T-helper 2 cell (primary cell): ENCODE measurements at regions not wholly inside any gene's neighbourhood (a gene's known extent, or its start where the extent isn't known, plus 50 kb on each side); places are given as distances from the start of the nearest gene placed in this dataset.
"Not testable (repeated sequence)": the region's sequence is repeated elsewhere in the genome, so short reads cannot be mapped to it uniquely, and the experiment has no call there.

Experiments used
- DNase-seq, 5 experiments: peaks; one replicate each; pipeline versions ENCODE4 v3.0.0 to v3.0.0-alpha.2; 2012 to 2022

- no peak for DNase-seq
Measured at GRCh38 chr7:41420421-41420820, 282.5 kb downstream of the INHBA start.

- DNase-seq: no peak
Measured at GRCh38 chr7:41418337-41418736, 284.6 kb downstream of the INHBA start.

- no peak for DNase-seq
Measured at GRCh38 chr7:41416208-41416595, 286.7 kb downstream of the INHBA start.

DNA sequence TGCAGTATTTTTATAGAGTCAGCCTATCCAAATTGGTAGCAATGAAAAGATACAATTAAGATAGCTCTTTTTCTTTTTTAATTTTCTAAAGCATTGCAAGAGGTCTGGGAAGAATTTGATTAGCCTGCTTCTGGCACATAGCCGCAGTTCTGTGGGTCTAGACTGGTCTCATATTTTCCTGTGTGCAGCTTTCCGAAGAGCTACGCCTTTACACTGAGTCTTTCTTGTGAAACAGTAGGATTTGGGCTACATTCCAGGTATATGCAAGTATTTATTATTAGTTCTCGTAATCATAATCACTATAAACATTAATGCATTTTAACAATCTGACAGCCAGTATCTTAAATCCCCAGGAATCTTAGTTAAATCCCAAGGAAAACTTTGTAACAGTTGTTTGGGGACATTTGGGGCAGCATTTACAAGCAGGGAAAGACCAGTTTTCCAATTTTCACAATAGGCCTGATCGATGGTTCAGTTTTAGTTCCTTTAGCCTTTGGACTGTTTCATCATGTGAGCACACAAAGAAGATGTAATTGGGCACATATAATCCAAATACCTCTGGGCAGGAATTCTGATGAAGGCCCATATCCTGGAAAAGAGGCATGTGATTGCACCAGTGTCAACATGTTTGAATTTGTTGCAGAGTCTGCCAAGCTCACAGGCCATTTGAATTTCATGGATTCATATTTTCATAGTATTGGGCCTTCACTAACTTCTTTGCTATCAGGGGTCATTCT, 287.3 kb downstream of the INHBA start:
- DNase-seq: no peak

- no peak for DNase-seq
Measured at GRCh38 chr7:41415051-41415450, 287.8 kb downstream of the INHBA start.

DNA sequence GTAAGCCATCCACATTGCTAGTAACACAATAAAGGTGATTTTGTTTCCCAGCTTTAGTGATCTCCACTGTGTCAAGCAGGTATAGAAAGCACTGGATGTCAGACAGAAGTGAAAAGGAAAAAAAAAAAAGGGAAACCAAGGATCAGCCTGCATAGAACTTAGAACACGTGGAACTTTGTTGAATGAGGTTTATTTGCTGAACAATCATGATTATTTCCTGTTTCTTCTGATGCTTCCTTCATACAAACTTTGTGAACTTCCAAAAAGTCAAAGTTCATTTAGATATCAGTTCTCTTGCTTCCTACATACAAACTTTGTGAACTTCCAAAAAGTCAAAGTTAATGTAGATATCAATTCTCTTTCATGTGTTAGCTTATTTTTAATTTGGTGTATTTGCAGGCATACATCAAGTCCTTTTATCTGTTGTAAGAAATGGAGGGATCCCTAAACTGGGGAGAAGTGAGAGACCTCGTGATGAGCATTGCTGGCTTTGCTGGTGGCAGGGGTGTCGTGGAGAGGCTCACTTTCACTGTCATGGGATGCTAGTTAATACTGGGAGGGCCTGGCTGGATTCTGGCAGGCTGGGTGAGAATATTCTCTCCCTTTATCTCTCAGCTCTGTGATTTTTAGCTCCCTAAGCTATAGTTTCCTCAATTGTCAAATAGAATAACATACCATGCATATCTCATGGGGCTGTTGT, 298.4 kb downstream of the INHBA start:
- DNase-seq: no peak

DNA sequence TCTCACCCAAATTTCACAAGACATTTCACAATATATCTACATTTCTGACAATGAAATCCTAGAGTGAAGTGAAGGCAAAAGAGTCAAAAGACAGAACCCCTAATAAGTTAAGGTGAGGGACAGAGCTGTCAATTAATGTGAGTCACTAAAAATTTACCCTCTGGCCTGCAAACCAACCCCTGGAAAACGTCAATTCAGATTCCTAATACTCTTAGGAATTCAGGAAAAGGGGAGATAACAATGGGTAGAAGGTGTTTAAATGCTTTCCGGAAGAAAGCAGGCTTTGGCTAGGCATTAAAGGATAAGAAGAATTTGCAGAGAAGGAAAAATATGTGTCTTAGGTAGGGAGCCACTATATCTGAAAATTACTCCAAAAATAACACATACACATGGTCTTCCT, 299.6 kb downstream of the INHBA start:
- DNase-seq: no peak

DNA sequence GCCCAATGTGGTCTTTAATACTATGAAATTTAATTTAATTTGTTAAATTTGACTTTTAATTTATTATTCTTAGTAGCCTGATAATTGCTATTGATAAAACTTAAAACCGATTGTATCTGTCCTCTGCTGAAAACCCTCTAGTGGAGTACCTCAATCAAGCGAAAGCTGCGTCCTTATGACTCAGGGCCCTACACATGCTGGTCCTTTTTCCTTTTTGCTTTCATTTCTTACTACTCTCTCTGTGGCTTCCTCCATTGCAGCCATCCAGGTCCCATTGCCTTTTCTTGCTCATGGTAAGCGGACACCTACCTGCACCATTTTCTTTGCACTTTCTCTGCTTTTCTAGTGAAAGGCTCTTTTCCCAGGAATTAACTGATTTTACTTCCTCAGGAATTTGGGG, 301.1 kb downstream of the INHBA start:
- DNase-seq: no peak

GRCh38 chr7:41399171-41399570, 303.7 kb downstream of the INHBA start:
- no peak for DNase-seq

GRCh38 chr7:41391818-41392217, 311.1 kb downstream of the INHBA start:
- DNase-seq: no peak

GRCh38 chr7:41388933-41389332, 314.0 kb downstream of the INHBA start:
- not testable (repeated sequence) for DNase-seq

- no peak for DNase-seq
Measured at GRCh38 chr7:41385996-41386395, 316.9 kb downstream of the INHBA start.

DNA sequence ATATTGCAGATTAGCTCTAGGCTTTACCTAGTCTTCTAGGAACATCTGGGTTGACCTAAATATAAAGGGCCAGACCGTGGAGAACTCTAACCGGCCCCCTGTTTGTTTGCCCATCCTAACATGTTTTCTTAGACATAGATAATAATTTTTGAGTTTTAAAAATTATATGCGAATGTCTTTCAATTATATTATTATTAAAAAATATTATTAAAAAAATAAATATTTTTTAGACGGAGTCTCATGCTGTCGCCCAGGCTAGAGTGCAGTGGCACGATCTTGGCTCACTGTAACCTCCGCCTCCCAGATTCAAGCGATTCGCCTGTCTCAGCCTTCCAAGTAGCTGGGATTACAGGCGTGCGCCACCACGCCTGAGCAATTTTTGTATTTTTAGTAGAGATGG, 318.5 kb downstream of the INHBA start:
- no peak for DNase-seq

- DNase-seq: no peak
Measured at GRCh38 chr7:41383596-41383995, 319.3 kb downstream of the INHBA start.

- DNase-seq: no peak
Measured at GRCh38 chr7:41378156-41378555, 324.7 kb downstream of the INHBA start.

- no peak for DNase-seq
Measured at GRCh38 chr7:41375582-41375981, 327.3 kb downstream of the INHBA start.

DNA sequence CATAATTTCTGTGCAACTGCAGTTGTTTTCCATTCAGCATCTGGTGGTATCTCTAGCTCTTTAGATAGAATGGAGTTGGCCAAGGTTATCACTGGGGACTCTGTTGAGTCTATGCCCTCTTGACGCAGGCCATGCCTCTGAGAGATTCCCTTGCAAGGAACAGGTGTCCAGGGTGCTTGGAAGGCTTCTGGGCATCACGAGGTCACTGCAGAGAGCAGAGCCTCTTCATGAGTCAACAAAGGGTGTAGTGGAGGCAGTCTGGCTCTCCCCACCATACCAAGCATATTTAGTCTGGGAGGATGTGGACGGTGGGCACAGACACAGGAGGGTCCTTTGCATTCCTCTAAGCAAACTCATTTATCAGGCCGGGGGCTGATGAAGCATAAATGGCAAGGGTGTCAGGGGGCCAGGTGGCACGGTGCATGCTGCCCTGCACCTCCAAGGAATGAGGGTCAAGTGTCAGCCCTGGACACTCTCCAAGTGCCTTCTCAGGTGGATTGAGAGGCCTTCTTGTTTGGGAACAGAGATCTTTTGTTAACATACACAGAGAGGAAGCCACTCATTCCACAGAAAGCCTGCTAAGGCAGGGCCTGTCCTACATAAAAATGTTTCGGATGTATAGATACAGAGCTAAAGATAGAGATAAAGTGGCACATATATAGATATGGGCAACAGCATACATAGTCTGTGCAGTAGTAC, 328.6 kb downstream of the INHBA start:
- no peak for DNase-seq

DNA sequence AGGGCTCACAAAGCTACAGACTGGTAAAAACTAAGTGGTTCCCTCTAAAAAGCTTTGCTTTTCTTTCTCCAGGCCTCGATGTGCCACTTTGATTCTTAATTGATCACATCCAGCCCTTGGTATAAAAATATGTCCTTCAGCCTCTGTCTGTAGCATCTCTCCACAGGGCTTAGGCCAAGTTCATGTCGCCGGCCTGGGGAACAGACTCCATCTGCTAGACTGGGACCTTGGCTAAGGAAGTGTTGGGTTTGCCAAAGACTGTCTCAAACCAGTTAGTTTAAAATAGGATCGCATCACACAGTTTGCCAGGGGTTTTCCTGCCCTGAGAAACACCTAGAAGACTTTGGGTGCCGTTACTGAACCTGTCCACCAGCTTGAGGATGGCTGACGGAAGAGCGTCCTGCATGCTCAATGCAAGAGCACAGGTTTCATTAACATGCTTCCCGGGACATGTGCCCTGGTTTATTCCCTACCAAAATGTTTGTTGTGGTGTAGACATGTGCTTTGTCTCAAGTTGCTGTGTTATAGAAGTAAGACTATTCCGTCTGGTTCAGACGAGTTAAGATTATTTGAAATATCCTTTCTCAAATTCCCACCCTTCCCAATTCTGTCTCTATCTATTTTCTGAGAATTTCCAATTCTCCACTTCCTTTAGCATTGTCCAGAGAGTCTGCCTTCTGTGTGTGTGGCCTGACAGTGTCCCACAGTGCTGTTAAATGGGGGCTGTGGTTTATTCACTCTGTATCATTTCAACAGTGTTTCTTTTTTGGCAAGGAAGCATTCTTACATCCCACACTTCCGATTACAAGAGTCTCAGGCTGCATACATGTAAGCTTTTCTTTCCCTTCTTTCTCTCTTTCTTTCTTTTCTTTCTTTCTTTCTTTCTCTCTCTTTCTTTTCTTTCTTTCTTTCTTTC, 334.7 kb downstream of the INHBA start:
- DNase-seq: no peak

GRCh38 chr7:41351091-41351490, 351.8 kb downstream of the INHBA start:
- DNase-seq: no peak

GRCh38 chr7:41346878-41347277, 356.0 kb downstream of the INHBA start:
- no peak for DNase-seq

DNA sequence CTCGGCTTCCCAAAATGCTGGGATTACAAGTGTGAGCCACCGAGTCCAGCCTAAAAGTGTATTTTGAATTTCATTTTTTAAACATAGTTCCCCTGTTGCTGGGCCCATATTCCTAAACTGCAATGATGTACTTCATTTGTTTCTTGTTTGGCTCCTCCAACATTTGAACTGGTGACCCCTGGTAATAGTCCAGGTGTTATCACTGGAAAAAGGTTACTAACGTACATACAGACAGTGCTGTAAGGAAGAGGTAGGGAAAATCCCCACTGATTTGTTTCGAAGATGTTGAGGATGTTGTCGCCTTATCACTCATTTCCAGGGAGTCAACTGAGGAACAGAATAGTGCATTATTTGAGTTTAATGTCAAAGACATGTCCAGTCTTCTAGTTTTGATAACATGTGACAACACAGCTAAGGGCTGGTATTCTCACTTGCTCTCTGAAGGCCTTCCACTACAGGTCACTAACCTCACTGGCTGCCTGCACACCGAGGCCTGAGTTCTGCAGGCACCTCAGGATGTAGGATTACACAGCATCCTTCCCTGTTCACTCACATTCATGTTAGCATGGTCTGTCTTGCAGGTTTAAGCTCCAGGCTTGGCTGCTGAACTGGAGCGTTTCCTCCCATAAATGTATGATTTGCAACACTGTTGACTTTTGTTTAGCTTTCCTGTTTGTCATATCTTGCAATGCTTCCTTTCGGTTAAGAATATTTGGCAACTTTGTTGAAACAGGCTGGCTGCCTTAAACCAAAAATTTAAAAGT, 362.8 kb downstream of the INHBA start:
- DNase-seq: no peak

GRCh38 chr7:41336981-41337380, 365.9 kb downstream of the INHBA start:
- no peak for DNase-seq
